ENCODE measurements at regions not wholly inside any gene's neighbourhood (a gene's known extent, or its start where the extent isn't known, plus 50 kb on each side); places are given as distances from the start of the nearest gene placed in this dataset.
A peak's percentile ranks its signal among the peaks of the same experiment; 100 is the strongest.

DNA sequence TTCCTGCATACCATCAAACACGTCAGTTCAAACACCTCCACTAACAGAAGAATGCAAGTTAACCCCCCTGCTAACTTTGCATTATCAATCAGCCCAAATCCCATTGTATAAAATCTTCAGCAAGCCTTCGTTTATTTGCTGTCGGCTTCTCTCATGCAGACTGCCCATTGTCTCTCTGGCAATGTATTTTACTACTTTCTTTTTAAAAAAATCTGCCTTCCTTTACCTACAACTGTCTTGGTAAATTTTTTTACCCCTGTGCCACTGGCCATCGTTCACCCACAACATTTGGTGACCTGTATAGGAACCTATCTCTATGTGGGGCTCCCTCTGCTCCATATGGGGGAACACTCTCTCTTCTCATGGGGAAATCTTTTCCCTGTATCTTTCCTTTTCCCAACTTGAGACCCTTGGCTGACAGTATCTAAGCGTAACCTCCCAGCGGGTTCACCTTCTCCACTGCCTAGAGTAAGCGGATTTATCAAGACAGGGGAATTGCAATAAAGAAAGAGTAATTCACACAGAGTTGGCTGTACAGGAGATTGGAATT lies 244.6 kb downstream of the CPXCR1 start:
- Mint-ChIP-seq H3K4me1 (peaks cover 42% of the 10 kb centered on the region), H3K27ac (peak overlapping the region; percentile 92), H3K9me3 (peaks cover 5% of the 10 kb centered on the region), H3K36me3 (ENCODE audit: low read depth) (peaks cover 5% of the 10 kb centered on the region), H3K4me3 (no peak overlapping the region; the same call in 2 of the 3 replicates), H3K27me3 (ENCODE audit: insufficient read depth, low read depth, poor library complexity) (peaks cover 2% of the 10 kb centered on the region)
- peak; percentile 79 for ATAC-seq
- H3K27me3 ChIP-seq (ENCODE audit: insufficient read depth): no peaks in the 10 kb centered on the region
- H4K20me1 ChIP-seq (replicated peaks; ENCODE audit: insufficient read depth): no peaks in the 10 kb centered on the region
- peak overlapping the region; percentile 96 for H3K27ac ChIP-seq (ENCODE audit: low read depth)
- H2AFZ ChIP-seq: no peak overlapping the region
- no peaks in the 10 kb centered on the region for H3K36me3 ChIP-seq (ENCODE audit: insufficient read depth)
- H3K9me2 ChIP-seq (ENCODE audit: insufficient read depth): no peaks in the 10 kb centered on the region
- TF ChIP-seq ZNF462 (CRISPR knock-in tag; IDR thresholded peaks at IDR 0.05) (no peak), JUNB (IDR thresholded peaks at IDR 0.05; ENCODE audit: unreplicated experiment) (no peak), NANOG (IDR thresholded peaks at IDR 0.05; ENCODE audit: borderline replicate concordance) (no peak), ZNF114 (CRISPR knock-in tag; IDR thresholded peaks at IDR 0.05) (no peak)
- peak; percentile 20 for DNase-seq (ENCODE audit: low spot score)
- no peaks in the 10 kb centered on the region for H3K79me2 ChIP-seq (replicated peaks; ENCODE audit: insufficient read depth)
- H3K4me2 ChIP-seq: peak overlapping the region; percentile 23
- no peak overlapping the region; the same call in 1 of the 2 replicates for H3K4me3 ChIP-seq
- no peaks in the 10 kb centered on the region for H3F3A ChIP-seq (replicated peaks; ENCODE audit: low read depth)
- H3K4me1 ChIP-seq (ENCODE audit: insufficient read depth): peaks cover 43% of the 10 kb centered on the region

DNA sequence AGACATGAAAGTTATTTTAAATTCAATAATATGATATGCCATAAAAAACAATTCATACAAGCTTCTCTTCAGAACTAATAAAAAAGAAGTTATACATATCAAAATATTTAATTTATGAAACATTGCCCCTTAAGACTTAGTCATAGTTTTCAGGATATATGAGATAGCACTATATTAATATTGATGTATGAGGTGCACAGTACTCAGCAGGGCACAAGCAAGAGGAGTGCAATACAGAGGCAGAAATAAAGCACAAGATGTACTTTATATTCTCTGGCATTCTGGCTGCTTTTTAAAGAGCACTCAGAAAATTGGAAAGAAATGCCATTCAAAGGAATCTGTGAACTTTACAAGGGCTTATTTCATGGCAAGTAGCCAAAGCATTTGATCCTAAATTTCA lies 274.9 kb downstream of the CPXCR1 start:
- no peak overlapping the region for H3K4me3 Mint-ChIP-seq
- H3K4me1 ChIP-seq (ENCODE audit: insufficient read depth): no peaks in the 10 kb centered on the region
- no peaks in the 10 kb centered on the region for H3F3A ChIP-seq (replicated peaks; ENCODE audit: low read depth)
- H3K79me2 ChIP-seq (replicated peaks; ENCODE audit: insufficient read depth): no peaks in the 10 kb centered on the region
- H3K27me3 ChIP-seq (ENCODE audit: insufficient read depth): no peaks in the 10 kb centered on the region
- no peak overlapping the region for H3K27ac Mint-ChIP-seq
- DNase-seq (ENCODE audit: low spot score) (no peak), ATAC-seq (no peak)
- no peak overlapping the region for H3K4me3 ChIP-seq
- H3K9me3 Mint-ChIP-seq: peaks cover 3% of the 10 kb centered on the region; the same call in 2 of the 3 replicates
- no peak overlapping the region for H3K4me2 ChIP-seq
- H3K27me3 Mint-ChIP-seq (ENCODE audit: insufficient read depth, low read depth, poor library complexity): no peaks in the 10 kb centered on the region
- peaks cover 7% of the 10 kb centered on the region; the same call in 1 of the 3 replicates for H3K36me3 Mint-ChIP-seq (ENCODE audit: low read depth)
- H3K27ac ChIP-seq (ENCODE audit: low read depth): no peak overlapping the region
- H3K36me3 ChIP-seq (ENCODE audit: insufficient read depth): no peaks in the 10 kb centered on the region
- no peaks in the 10 kb centered on the region for H3K9me2 ChIP-seq (ENCODE audit: insufficient read depth)
- H3K4me1 Mint-ChIP-seq: no peaks in the 10 kb centered on the region
- H4K20me1 ChIP-seq (replicated peaks; ENCODE audit: insufficient read depth): no peaks in the 10 kb centered on the region
- no peak overlapping the region for H2AFZ ChIP-seq
- TF ChIP-seq ZNF114 (CRISPR knock-in tag; IDR thresholded peaks at IDR 0.05) (no peak), STAT1 (IDR thresholded peaks at IDR 0.05; ENCODE audit: unreplicated experiment) (no peak), EZH2 (IDR thresholded peaks at IDR 0.05; ENCODE audit: low read depth, unreplicated experiment) (no peak), JUNB (IDR thresholded peaks at IDR 0.05; ENCODE audit: unreplicated experiment) (no peak), POLR2AphosphoS5 (IDR thresholded peaks at IDR 0.05; ENCODE audit: low read depth) (no peak), CREB1 (CRISPR knock-in tag; IDR thresholded peaks at IDR 0.05; ENCODE audit: low read depth) (no peak), CTCF (conservative IDR thresholded peaks at IDR 0.05; ENCODE audit: low read depth in 2 of 2) (no peak)
- TF ChIP-seq, protein P1, sequence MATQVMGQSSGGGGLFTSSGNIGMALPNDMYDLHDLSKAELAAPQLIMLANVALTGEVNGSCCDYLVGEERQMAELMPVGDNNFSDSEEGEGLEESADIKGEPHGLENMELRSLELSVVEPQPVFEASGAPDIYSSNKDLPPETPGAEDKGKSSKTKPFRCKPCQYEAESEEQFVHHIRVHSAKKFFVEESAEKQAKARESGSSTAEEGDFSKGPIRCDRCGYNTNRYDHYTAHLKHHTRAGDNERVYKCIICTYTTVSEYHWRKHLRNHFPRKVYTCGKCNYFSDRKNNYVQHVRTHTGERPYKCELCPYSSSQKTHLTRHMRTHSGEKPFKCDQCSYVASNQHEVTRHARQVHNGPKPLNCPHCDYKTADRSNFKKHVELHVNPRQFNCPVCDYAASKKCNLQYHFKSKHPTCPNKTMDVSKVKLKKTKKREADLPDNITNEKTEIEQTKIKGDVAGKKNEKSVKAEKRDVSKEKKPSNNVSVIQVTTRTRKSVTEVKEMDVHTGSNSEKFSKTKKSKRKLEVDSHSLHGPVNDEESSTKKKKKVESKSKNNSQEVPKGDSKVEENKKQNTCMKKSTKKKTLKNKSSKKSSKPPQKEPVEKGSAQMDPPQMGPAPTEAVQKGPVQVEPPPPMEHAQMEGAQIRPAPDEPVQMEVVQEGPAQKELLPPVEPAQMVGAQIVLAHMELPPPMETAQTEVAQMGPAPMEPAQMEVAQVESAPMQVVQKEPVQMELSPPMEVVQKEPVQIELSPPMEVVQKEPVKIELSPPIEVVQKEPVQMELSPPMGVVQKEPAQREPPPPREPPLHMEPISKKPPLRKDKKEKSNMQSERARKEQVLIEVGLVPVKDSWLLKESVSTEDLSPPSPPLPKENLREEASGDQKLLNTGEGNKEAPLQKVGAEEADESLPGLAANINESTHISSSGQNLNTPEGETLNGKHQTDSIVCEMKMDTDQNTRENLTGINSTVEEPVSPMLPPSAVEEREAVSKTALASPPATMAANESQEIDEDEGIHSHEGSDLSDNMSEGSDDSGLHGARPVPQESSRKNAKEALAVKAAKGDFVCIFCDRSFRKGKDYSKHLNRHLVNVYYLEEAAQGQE (IDR thresholded peaks at IDR 0.05; ENCODE audit: unreplicated experiment): no peak

Data from GM23338 (cell line).